Stimulated activated memory B cell treated with anti-CD40 and anti-IgM and Interleukin-4, amounts not matched to agents 10 μg/mL and 1 μg/mL and 100 μg/mL, for 72 hours (primary cell): ENCODE measurements at regions not wholly inside any gene's neighbourhood (a gene's known extent, or its start where the extent isn't known, plus 50 kb on each side); places are given as distances from the start of the nearest gene placed in this dataset.
"Not testable (repeated sequence)": the region's sequence is repeated elsewhere in the genome, so short reads cannot be mapped to it uniquely, and the experiment has no call there.

Experiments
- ATAC-seq: fragments of 150-1000 bp; cut with Tn5 transposase; 2 replicates; pipeline ENCODE4 v1.10.0; 2021
- H3K27ac Mint-ChIP-seq: one replicate; pipeline ENCODE4 v1.8.0; 2022; ENCODE audit warnings: mild to moderate bottlenecking, mixed read lengths
- H3K27me3 Mint-ChIP-seq: one replicate; pipeline ENCODE4 v1.8.0; 2022; ENCODE audit warnings: mixed read lengths
- H3K36me3 Mint-ChIP-seq: one replicate; pipeline ENCODE4 v1.8.0; 2022; ENCODE audit warnings: mixed read lengths
- H3K4me1 Mint-ChIP-seq: one replicate; pipeline ENCODE4 v1.8.0; 2022; ENCODE audit warnings: mixed read lengths
- H3K4me3 Mint-ChIP-seq: one replicate; pipeline ENCODE4 v1.8.0; 2022; ENCODE audit warnings: mild to moderate bottlenecking, moderate library complexity, mixed read lengths
- H3K9me3 Mint-ChIP-seq: one replicate; pipeline ENCODE4 v1.8.0; 2022; ENCODE audit warnings: mixed read lengths

GRCh38 chr17:34011599-34011998 is 243.5 kb upstream of the CCL2 start:
- H3K36me3 Mint-ChIP-seq, result no peaks in the 10 kb centered on the region
- H3K27me3 Mint-ChIP-seq, result peaks cover 8% of the 10 kb centered on the region
- H3K27ac Mint-ChIP-seq, result no peak overlapping the region
- ATAC-seq, result no peak
- no peak overlapping the region for H3K4me3 Mint-ChIP-seq
- no peaks in the 10 kb centered on the region for H3K4me1 Mint-ChIP-seq
- H3K9me3 Mint-ChIP-seq, result no peaks in the 10 kb centered on the region

GRCh38 chr17:34012709-34013375 is 242.2 kb upstream of the CCL2 start:
- Mint-ChIP-seq H3K27me3 (peaks cover 8% of the 10 kb centered on the region), H3K36me3 (no peaks in the 10 kb centered on the region), H3K4me3 (no peak overlapping the region), H3K9me3 (no peaks in the 10 kb centered on the region), H3K4me1 (no peaks in the 10 kb centered on the region), H3K27ac (no peak overlapping the region)
- ATAC-seq, result no peak

GRCh38 chr17:34015253-34015652 is 239.8 kb upstream of the CCL2 start:
- Mint-ChIP-seq H3K9me3 (no peaks in the 10 kb centered on the region), H3K4me1 (no peaks in the 10 kb centered on the region), H3K36me3 (no peaks in the 10 kb centered on the region), H3K4me3 (no peak overlapping the region), H3K27ac (no peak overlapping the region), H3K27me3 (peaks cover 8% of the 10 kb centered on the region)
- ATAC-seq, result no peak

GRCh38 chr17:34024386-34024785 is 230.7 kb upstream of the CCL2 start:
- Mint-ChIP-seq H3K4me3 (no peak overlapping the region), H3K27ac (no peak overlapping the region), H3K9me3 (no peaks in the 10 kb centered on the region), H3K4me1 (no peaks in the 10 kb centered on the region), H3K27me3 (peaks cover 19% of the 10 kb centered on the region), H3K36me3 (no peaks in the 10 kb centered on the region)
- no peak for ATAC-seq

- Mint-ChIP-seq H3K27me3 (peaks cover 19% of the 10 kb centered on the region), H3K36me3 (no peaks in the 10 kb centered on the region), H3K9me3 (no peaks in the 10 kb centered on the region), H3K4me1 (no peaks in the 10 kb centered on the region), H3K4me3 (no peak overlapping the region), H3K27ac (no peak overlapping the region)
- no peak for ATAC-seq
These were observed 230.1 kb upstream of the CCL2 start for GRCh38 chr17:34024806-34025551.

- H3K36me3 Mint-ChIP-seq, ATAC-seq, H3K4me3 Mint-ChIP-seq, H3K27me3 Mint-ChIP-seq, H3K4me1 Mint-ChIP-seq, H3K27ac Mint-ChIP-seq: not testable (repeated sequence)
- peaks cover 21% of the 10 kb centered on the region for H3K9me3 Mint-ChIP-seq
These were observed 224.5 kb upstream of the CCL2 start for GRCh38 chr17:34030601-34031000.

- not testable (repeated sequence) for H3K4me1 Mint-ChIP-seq, H3K36me3 Mint-ChIP-seq, H3K27me3 Mint-ChIP-seq, H3K4me3 Mint-ChIP-seq, ATAC-seq, H3K27ac Mint-ChIP-seq
- H3K9me3 Mint-ChIP-seq, result peaks cover 21% of the 10 kb centered on the region
These were observed 222.8 kb upstream of the CCL2 start for GRCh38 chr17:34032305-34032704.

- not testable (repeated sequence) for H3K9me3 Mint-ChIP-seq, H3K27me3 Mint-ChIP-seq, ATAC-seq, H3K4me3 Mint-ChIP-seq, H3K4me1 Mint-ChIP-seq, H3K27ac Mint-ChIP-seq, H3K36me3 Mint-ChIP-seq
These were observed 216.3 kb upstream of the CCL2 start for GRCh38 chr17:34038786-34039185.

- H3K27me3 Mint-ChIP-seq, H3K27ac Mint-ChIP-seq, H3K4me3 Mint-ChIP-seq, H3K9me3 Mint-ChIP-seq, H3K4me1 Mint-ChIP-seq, H3K36me3 Mint-ChIP-seq, ATAC-seq: not testable (repeated sequence)
These were observed 215.9 kb upstream of the CCL2 start for GRCh38 chr17:34039213-34039612.

GRCh38 chr17:34039759-34040555 is 215.1 kb upstream of the CCL2 start:
- not testable (repeated sequence) for H3K9me3 Mint-ChIP-seq, H3K4me1 Mint-ChIP-seq, H3K27me3 Mint-ChIP-seq, H3K27ac Mint-ChIP-seq, H3K36me3 Mint-ChIP-seq, H3K4me3 Mint-ChIP-seq
- ATAC-seq, result peak; percentile 82

- ATAC-seq, result no peak
- no peak overlapping the region for H3K4me3 Mint-ChIP-seq
- no peaks in the 10 kb centered on the region for H3K9me3 Mint-ChIP-seq
- no peaks in the 10 kb centered on the region for H3K36me3 Mint-ChIP-seq
- no peaks in the 10 kb centered on the region for H3K4me1 Mint-ChIP-seq
- no peak overlapping the region for H3K27ac Mint-ChIP-seq
- peaks cover 12% of the 10 kb centered on the region for H3K27me3 Mint-ChIP-seq
These were observed 209.1 kb upstream of the CCL2 start for GRCh38 chr17:34045990-34046389.

- Mint-ChIP-seq H3K27ac (no peak overlapping the region), H3K27me3 (peaks cover 41% of the 10 kb centered on the region), H3K36me3 (no peaks in the 10 kb centered on the region), H3K4me1 (no peaks in the 10 kb centered on the region), H3K4me3 (no peak overlapping the region), H3K9me3 (no peaks in the 10 kb centered on the region)
- no peak for ATAC-seq
These were observed 204.0 kb upstream of the CCL2 start for GRCh38 chr17:34051046-34051445.

GRCh38 chr17:34054495-34054894 is 200.6 kb upstream of the CCL2 start:
- H3K4me3 Mint-ChIP-seq, result no peak overlapping the region
- H3K36me3 Mint-ChIP-seq, result no peaks in the 10 kb centered on the region
- H3K27ac Mint-ChIP-seq, result no peak overlapping the region
- no peaks in the 10 kb centered on the region for H3K9me3 Mint-ChIP-seq
- peaks cover 46% of the 10 kb centered on the region for H3K27me3 Mint-ChIP-seq
- H3K4me1 Mint-ChIP-seq, result no peaks in the 10 kb centered on the region
- no peak for ATAC-seq

GRCh38 chr17:34055606-34056005 is 199.5 kb upstream of the CCL2 start:
- Mint-ChIP-seq H3K27me3 (peaks cover 51% of the 10 kb centered on the region), H3K9me3 (peaks cover 7% of the 10 kb centered on the region), H3K4me1 (no peaks in the 10 kb centered on the region), H3K27ac (no peak overlapping the region), H3K4me3 (no peak overlapping the region), H3K36me3 (no peaks in the 10 kb centered on the region)
- ATAC-seq, result no peak

- Mint-ChIP-seq H3K36me3 (no peaks in the 10 kb centered on the region), H3K4me3 (no peak overlapping the region), H3K27ac (no peak overlapping the region), H3K27me3 (peaks cover 38% of the 10 kb centered on the region), H3K4me1 (no peaks in the 10 kb centered on the region), H3K9me3 (peaks cover 12% of the 10 kb centered on the region)
- no peak for ATAC-seq
These were observed 195.5 kb upstream of the CCL2 start for GRCh38 chr17:34059423-34060220.
